ENCODE measurements at regions not wholly inside any gene's neighbourhood (a gene's known extent, or its start where the extent isn't known, plus 50 kb on each side); places are given as distances from the start of the nearest gene placed in this dataset.

DNA sequence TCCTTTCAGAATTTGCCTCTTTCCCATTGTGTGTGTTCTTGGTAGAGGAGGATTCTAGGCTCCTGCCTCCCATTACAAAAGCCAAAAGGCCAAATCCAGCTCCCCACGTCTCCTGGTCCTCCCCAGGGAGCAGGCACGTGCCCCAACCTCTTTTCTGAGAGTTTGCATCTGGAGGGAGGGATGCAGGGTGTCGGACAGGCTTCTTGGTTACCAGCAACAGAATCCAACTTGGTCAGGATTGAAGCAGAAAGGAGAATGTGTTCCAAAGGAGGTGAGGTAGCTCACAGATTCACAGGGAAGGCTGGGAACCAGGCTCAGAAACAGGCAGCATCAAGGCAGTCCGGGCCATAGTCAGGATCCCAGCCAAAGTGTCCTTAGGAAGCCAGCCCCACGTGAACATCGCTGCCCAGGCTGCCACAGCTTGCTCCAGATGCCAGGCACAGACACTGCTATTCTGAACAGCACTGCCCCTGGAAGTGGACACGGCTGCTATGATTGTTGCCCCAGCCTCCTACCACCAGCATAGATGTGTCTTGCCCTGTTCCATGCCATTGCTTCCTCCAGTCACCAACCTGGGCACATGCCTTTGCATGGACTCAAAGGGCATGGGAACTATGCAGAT, 264.2 kb upstream of the ZMIZ1 start:
- no CpG with 5 or more reads among the region's 7 CpGs for WGBS (ENCODE audit: insufficient coverage, insufficient read length)
- no peak for DNase-seq (ENCODE audit: low read depth, low spot score)
- Histone ChIP-seq H3K4me1 (ENCODE audit: control insufficient read depth, insufficient read depth, low read length) (no peaks in the 10 kb centered on the region), H3K36me3 (ENCODE audit: control insufficient read depth, insufficient read depth, low read length) (no peaks in the 10 kb centered on the region), H3K27ac (ENCODE audit: low read length) (no peak overlapping the region), H3K9me3 (ENCODE audit: control insufficient read depth, insufficient read depth, low read length) (no peaks in the 10 kb centered on the region), H3K4me3 (ENCODE audit: low read length) (no peak overlapping the region), H3K27me3 (ENCODE audit: control insufficient read depth, insufficient read depth, low read length) (no peaks in the 10 kb centered on the region)

DNA sequence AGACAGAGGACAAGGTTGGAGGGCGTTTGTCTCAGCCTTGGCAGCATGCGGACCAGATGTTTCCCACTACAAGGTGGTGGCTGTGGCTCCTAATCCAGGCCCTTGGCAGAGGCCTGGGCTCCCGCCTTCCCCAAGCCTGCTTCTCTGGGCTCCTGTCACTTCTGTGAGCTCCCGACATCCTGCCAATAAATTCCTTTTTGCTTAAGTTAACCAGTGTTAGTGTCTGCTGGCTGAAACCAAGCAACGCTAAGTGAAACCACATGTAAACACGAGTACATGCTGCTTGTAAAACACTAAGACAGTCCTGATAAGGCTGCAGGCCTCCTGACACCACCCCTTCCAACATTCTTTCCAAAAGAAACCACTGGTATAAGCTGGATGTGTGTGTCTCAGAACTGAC, 263.6 kb upstream of the ZMIZ1 start:
- DNase-seq (ENCODE audit: low read depth, low spot score): no peak
- no peaks in the 10 kb centered on the region for H3K36me3 ChIP-seq (ENCODE audit: control insufficient read depth, insufficient read depth, low read length)
- no peak overlapping the region for H3K27ac ChIP-seq (ENCODE audit: low read length)
- H3K27me3 ChIP-seq (ENCODE audit: control insufficient read depth, insufficient read depth, low read length): no peaks in the 10 kb centered on the region
- H3K4me3 ChIP-seq (ENCODE audit: low read length): no peak overlapping the region
- H3K4me1 ChIP-seq (ENCODE audit: control insufficient read depth, insufficient read depth, low read length): no peaks in the 10 kb centered on the region
- no CpG with 5 or more reads among the region's 6 CpGs for WGBS (ENCODE audit: insufficient coverage, insufficient read length)
- no peaks in the 10 kb centered on the region for H3K9me3 ChIP-seq (ENCODE audit: control insufficient read depth, insufficient read depth, low read length)

DNA sequence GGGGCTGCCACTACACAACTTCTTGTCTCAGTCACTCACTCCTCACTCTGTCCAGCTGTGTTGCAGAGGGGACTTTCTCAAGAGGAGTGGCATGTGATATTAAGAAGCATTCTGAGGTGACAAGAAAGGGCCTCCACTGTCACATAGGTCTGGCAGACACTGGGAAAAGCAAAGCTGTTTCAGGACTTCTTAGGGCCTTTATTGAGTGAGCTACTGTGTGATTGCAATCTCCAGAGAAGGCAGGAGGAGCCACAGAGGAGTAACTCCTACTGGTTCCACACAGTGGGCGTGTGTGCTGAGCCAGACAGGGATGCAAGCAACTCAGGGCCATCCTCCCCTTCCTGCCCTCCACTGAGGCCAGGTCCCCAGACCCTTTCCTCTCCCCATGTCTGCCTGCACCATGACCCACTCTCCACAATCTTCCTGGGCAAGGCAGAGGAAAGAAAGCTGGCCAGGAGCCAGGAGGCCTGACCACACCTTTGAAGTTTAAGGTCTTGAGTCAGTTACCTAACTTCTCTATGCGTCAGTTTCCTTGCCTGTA, 262.0 kb upstream of the ZMIZ1 start:
- H3K4me1 ChIP-seq (ENCODE audit: control insufficient read depth, insufficient read depth, low read length): no peaks in the 10 kb centered on the region
- no peak overlapping the region for H3K4me3 ChIP-seq (ENCODE audit: low read length)
- H3K9me3 ChIP-seq (ENCODE audit: control insufficient read depth, insufficient read depth, low read length): no peaks in the 10 kb centered on the region
- H3K36me3 ChIP-seq (ENCODE audit: control insufficient read depth, insufficient read depth, low read length): no peaks in the 10 kb centered on the region
- WGBS (ENCODE audit: insufficient coverage, insufficient read length): no CpG with 5 or more reads among the region's 2 CpGs
- no peak for DNase-seq (ENCODE audit: low read depth, low spot score)
- no peaks in the 10 kb centered on the region for H3K27me3 ChIP-seq (ENCODE audit: control insufficient read depth, insufficient read depth, low read length)
- H3K27ac ChIP-seq (ENCODE audit: low read length): no peak overlapping the region

DNA sequence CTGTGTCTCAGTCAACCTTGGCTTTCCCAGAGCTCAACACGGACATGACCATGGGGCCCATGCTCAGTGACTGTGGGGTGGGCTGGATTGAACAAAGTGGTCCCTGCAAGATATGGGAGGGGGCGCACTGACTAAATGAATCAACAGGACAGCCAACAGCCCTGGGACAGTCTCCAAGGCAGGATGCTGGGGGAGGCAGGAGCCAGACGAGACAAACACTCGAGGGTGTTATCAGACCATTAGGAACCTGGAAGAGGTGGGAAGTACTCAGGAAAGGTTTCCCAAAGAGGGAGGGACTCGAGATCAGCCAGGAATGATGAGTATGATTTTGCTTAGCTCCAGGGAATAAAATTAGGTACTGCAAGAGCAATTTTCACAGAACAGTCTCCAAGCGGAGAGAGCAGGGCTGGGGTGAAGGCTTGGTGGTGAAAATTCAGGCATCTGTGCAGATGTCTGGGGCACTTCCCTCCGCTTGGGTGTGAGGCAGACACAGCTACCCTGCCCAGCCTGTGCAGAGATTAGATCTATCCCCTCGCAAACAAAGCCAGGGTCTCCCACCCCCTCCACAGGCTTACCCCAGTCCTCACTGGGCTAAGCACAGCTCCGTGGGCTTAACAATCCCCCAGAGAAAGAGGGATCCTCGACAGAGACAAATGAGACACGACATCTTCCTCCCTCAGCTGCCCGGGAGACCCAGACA, 261.1 kb upstream of the ZMIZ1 start:
- WGBS (ENCODE audit: insufficient coverage, insufficient read length): no CpG with 5 or more reads among the region's 12 CpGs
- Histone ChIP-seq H3K9me3 (ENCODE audit: control insufficient read depth, insufficient read depth, low read length) (no peaks in the 10 kb centered on the region), H3K36me3 (ENCODE audit: control insufficient read depth, insufficient read depth, low read length) (no peaks in the 10 kb centered on the region), H3K27ac (ENCODE audit: low read length) (no peak overlapping the region), H3K4me3 (ENCODE audit: low read length) (no peak overlapping the region), H3K27me3 (ENCODE audit: control insufficient read depth, insufficient read depth, low read length) (no peaks in the 10 kb centered on the region), H3K4me1 (ENCODE audit: control insufficient read depth, insufficient read depth, low read length) (no peaks in the 10 kb centered on the region)
- DNase-seq (ENCODE audit: low read depth, low spot score): no peak

DNA sequence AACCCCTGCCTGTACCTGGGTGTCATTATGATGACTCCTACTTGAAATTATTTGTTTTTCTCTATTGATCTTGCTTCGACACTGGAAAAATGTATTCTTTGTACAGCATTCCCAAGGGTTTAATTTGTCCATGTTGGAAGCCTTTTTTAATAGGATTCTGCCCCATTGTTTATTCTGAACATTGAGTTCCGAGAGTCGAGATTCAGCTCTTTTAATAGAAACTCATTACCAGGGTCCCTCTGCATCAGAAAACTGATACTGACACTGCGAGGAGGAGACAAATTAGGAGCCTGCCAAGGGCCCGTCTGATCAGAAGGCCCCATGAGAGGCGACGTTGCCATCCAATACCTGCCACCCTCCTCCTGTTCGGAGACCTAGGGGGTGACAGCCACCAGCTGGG, 260.5 kb upstream of the ZMIZ1 start:
- Histone ChIP-seq H3K4me3 (ENCODE audit: low read length) (no peak overlapping the region), H3K36me3 (ENCODE audit: control insufficient read depth, insufficient read depth, low read length) (no peaks in the 10 kb centered on the region), H3K4me1 (ENCODE audit: control insufficient read depth, insufficient read depth, low read length) (no peaks in the 10 kb centered on the region), H3K9me3 (ENCODE audit: control insufficient read depth, insufficient read depth, low read length) (no peaks in the 10 kb centered on the region), H3K27ac (ENCODE audit: low read length) (no peak overlapping the region), H3K27me3 (ENCODE audit: control insufficient read depth, insufficient read depth, low read length) (no peaks in the 10 kb centered on the region)
- DNase-seq (ENCODE audit: low read depth, low spot score): no peak
- WGBS (ENCODE audit: insufficient coverage, insufficient read length): no CpG with 5 or more reads among the region's 8 CpGs

DNA sequence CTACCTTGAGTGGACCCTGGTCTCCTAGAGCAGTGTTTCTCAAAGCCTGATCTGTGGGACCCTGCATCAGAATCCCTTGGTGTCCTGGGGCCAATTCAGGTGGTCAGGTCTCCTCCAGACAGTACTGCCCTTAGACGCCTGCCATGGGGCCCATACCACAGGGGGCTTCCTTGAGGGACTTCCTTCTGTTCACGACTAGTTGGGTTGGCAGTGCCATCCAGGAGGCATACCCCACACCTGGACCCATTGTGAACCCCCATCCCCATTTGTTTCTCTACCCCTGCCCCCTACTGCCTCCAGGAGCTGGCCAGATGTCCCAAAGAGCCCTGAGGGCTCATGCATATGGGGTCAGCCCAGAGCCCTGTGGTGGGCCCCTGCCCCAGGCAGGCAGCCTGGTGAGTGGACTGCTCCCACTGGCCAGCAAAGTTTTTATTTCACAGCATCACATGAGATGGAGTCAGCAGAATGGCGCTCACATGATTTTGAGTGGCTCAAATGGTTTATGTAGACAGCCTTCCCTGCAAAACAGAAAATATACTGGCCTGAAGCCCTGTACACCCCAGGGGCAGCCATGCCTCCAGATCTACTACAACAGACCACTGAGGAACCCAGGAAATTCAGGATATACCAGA, 259.9 kb upstream of the ZMIZ1 start:
- H3K36me3 ChIP-seq (ENCODE audit: control insufficient read depth, insufficient read depth, low read length): no peaks in the 10 kb centered on the region
- WGBS (ENCODE audit: insufficient coverage, insufficient read length): no CpG with 5 or more reads among the region's 3 CpGs

DNA sequence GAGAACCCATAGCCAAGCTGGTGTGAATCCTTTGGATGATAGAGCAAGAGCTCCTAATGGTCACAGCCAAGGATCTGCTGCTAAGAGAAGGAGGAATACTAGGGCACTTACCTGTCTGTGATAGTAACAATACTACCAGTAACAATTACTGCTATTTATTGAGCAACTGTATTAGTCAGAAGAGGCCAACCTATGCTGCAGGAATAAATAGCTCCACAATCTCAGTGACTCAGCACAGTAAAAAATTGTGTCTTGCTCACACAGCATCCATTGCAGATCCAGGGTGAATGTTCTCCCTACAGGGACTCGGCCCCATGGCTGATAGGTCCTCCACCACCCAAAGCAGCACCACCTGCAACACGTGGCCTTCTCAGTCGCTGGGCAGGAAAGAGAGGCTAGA, 257.6 kb upstream of the ZMIZ1 start:
- Histone ChIP-seq H3K9me3 (ENCODE audit: control insufficient read depth, insufficient read depth, low read length) (no peaks in the 10 kb centered on the region), H3K27me3 (ENCODE audit: control insufficient read depth, insufficient read depth, low read length) (no peaks in the 10 kb centered on the region), H3K4me1 (ENCODE audit: control insufficient read depth, insufficient read depth, low read length) (no peaks in the 10 kb centered on the region), H3K27ac (ENCODE audit: low read length) (no peak overlapping the region), H3K4me3 (ENCODE audit: low read length) (no peak overlapping the region), H3K36me3 (ENCODE audit: control insufficient read depth, insufficient read depth, low read length) (no peaks in the 10 kb centered on the region)
- DNase-seq (ENCODE audit: low read depth, low spot score): no peak
- WGBS (ENCODE audit: insufficient coverage, insufficient read length): no CpG with 5 or more reads among the region's 3 CpGs

More for the DNA sequence above, 259.9 kb upstream of the ZMIZ1 start:
- Histone ChIP-seq H3K27me3 (ENCODE audit: control insufficient read depth, insufficient read depth, low read length) (no peaks in the 10 kb centered on the region), H3K9me3 (ENCODE audit: control insufficient read depth, insufficient read depth, low read length) (no peaks in the 10 kb centered on the region), H3K27ac (ENCODE audit: low read length) (no peak overlapping the region), H3K4me3 (ENCODE audit: low read length) (no peak overlapping the region), H3K4me1 (ENCODE audit: control insufficient read depth, insufficient read depth, low read length) (no peaks in the 10 kb centered on the region)
- no peak for DNase-seq (ENCODE audit: low read depth, low spot score)

DNA sequence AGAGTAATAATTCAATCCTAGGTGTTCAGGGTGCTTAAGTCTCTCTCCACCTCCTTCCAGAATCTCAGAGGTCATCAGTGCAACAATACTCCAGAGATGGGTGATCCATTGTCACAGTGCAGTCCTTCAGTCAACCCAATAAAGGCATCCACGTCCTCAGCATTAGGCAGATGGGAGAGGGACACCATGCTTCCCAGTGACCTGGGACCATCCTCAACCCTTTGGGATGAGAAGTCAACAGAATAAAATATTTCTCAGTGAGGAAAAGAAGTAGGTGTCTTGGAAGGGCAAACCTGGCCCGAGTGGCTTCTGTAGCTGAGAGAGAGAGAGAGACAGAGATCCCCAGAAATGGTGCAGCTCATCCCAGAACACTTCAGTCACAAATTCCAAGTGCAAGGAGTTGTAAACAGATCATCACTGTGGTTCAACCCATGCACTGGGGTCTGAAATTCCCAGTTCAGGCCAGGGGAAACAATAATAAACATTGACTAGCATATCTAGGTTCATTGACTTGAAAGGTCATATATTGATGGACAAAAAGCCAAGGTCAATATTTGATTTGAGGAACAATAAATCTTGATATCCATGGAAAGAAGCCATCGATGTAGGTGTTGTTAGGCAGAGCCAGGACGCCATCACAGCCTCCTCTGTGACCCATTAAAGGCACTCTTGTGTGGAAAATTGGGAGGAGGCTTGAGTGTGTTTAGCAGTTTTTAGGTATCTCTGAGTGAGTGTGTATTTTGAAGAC, 256.0 kb upstream of the ZMIZ1 start:
- no peak overlapping the region for H3K27ac ChIP-seq (ENCODE audit: low read length)
- H3K9me3 ChIP-seq (ENCODE audit: control insufficient read depth, insufficient read depth, low read length): no peaks in the 10 kb centered on the region
- H3K4me1 ChIP-seq (ENCODE audit: control insufficient read depth, insufficient read depth, low read length): no peaks in the 10 kb centered on the region
- no peak for DNase-seq (ENCODE audit: low read depth, low spot score)
- no CpG with 5 or more reads among the region's 4 CpGs for WGBS (ENCODE audit: insufficient coverage, insufficient read length)
- H3K27me3 ChIP-seq (ENCODE audit: control insufficient read depth, insufficient read depth, low read length): no peaks in the 10 kb centered on the region
- no peak overlapping the region for H3K4me3 ChIP-seq (ENCODE audit: low read length)
- no peaks in the 10 kb centered on the region for H3K36me3 ChIP-seq (ENCODE audit: control insufficient read depth, insufficient read depth, low read length)

DNA sequence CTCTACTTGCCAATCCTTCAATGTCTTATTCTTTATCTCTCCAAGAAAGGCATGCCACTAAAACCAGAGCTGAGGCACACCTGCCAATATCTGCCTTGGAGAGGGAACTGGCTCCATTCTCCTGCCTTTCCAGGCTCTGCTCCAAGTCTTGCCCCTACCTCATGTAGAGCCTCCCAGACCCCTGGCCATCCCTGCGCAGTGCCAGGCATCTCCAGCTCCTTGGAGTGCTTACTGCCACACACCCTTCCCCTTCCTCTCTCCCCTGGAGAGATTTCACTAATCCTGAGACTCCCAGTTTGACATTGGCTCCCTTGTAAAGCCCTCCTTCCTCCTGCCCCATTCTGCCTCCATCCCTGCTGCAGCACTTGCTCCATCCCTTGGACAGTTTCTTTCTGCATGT, 255.2 kb upstream of the ZMIZ1 start:
- Histone ChIP-seq H3K9me3 (ENCODE audit: control insufficient read depth, insufficient read depth, low read length) (no peaks in the 10 kb centered on the region), H3K27ac (ENCODE audit: low read length) (no peak overlapping the region), H3K4me1 (ENCODE audit: control insufficient read depth, insufficient read depth, low read length) (no peaks in the 10 kb centered on the region; the same call in 1 of the 2 replicates), H3K27me3 (ENCODE audit: control insufficient read depth, insufficient read depth, low read length) (no peaks in the 10 kb centered on the region), H3K4me3 (ENCODE audit: low read length) (no peak overlapping the region), H3K36me3 (ENCODE audit: control insufficient read depth, insufficient read depth, low read length) (no peaks in the 10 kb centered on the region)
- WGBS (ENCODE audit: insufficient coverage, insufficient read length): no CpG with 5 or more reads among the region's 1 CpG
- no peak for DNase-seq (ENCODE audit: low read depth, low spot score)

DNA sequence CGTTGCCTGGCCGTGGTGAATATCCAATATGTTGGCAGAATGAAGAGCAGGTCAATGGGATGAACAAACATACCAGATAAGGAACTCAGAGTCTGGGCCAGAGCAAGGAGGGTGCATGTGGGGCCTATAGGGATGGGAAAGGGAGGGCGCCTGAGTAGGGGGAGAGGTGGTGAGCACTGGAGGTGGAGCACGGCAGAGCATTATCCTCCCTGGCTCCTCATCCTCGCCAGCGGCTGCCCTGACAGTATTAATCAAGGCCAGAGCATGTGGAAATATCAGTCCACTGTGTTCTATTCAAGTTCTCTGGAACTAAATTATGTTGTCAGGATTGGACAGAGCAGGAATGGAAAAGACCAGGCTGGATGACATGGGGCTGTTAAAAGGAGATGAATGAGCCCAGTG, 254.8 kb upstream of the ZMIZ1 start:
- no peak for DNase-seq (ENCODE audit: low read depth, low spot score)
- H3K36me3 ChIP-seq (ENCODE audit: control insufficient read depth, insufficient read depth, low read length): no peaks in the 10 kb centered on the region
- no peak overlapping the region for H3K27ac ChIP-seq (ENCODE audit: low read length)
- no CpG with 5 or more reads among the region's 6 CpGs for WGBS (ENCODE audit: insufficient coverage, insufficient read length)
- H3K4me1 ChIP-seq (ENCODE audit: control insufficient read depth, insufficient read depth, low read length): no peaks in the 10 kb centered on the region; the same call in 1 of the 2 replicates
- no peaks in the 10 kb centered on the region for H3K9me3 ChIP-seq (ENCODE audit: control insufficient read depth, insufficient read depth, low read length)
- H3K27me3 ChIP-seq (ENCODE audit: control insufficient read depth, insufficient read depth, low read length): no peaks in the 10 kb centered on the region
- no peak overlapping the region for H3K4me3 ChIP-seq (ENCODE audit: low read length)
